ENCODE measurements at regions not wholly inside any gene's neighbourhood (a gene's known extent, or its start where the extent isn't known, plus 50 kb on each side); places are given as distances from the start of the nearest gene placed in this dataset.

DNA sequence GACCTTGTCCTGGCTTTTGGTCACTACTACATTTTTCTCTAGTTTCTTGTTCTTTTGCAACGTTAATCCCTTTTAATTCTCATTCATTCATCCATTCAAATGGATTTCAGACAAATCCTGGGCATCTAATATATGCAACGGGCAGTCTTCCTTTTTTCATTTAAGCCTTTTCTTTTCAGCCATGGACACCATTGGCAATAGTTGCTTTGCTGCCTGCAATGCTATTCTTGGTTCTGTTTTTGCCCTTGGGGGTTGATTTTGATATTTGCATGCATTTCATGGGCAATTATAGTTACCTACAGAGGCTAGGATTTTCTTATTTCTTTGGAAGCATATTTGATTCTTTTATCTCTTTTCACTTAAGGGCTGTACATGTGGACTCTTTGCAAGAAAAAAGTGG lies 180.5 kb upstream of the ARX start:
- H3K4me1 Mint-ChIP-seq = no peaks in the 10 kb centered on the region
- no peak overlapping the region for H3K4me3 Mint-ChIP-seq

DNA sequence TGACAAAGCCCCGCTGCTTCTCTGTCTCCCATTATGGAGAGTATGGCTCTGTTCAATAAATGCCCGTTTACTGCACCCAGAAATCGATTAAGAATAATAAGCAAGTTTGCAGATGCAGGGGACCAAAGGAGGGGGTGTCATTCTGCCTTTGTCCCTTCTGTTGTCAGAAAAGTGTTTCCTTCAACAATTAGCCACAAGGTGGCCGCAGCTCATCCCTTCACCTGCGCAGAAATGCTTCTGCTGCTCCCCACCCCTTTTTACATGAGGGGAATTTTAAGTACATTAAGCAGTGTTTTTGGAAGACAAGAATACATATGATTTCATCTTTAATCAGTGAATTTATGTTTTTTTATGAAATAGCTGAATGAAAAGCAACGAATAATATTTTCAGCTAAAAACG lies 175.6 kb upstream of the ARX start:
- no peak overlapping the region for H3K4me3 Mint-ChIP-seq
- H3K27me3 Mint-ChIP-seq = no peaks in the 10 kb centered on the region
- H3K27ac Mint-ChIP-seq = no peak overlapping the region
- peaks cover 2 to 14% (median 6%) of the 10 kb centered on the region in 3 donors for H3K9me3 Mint-ChIP-seq
- no peaks in the 10 kb centered on the region for H3K36me3 Mint-ChIP-seq
- no peaks in the 10 kb centered on the region for H3K4me1 Mint-ChIP-seq

More for the DNA sequence above, 180.5 kb upstream of the ARX start:
- Mint-ChIP-seq H3K9me3 (peaks cover 0 to 2% (median 0%) of the 10 kb centered on the region in 3 donors), H3K36me3 (no peaks in the 10 kb centered on the region), H3K27me3 (no peaks in the 10 kb centered on the region), H3K27ac (no peak overlapping the region)

DNA sequence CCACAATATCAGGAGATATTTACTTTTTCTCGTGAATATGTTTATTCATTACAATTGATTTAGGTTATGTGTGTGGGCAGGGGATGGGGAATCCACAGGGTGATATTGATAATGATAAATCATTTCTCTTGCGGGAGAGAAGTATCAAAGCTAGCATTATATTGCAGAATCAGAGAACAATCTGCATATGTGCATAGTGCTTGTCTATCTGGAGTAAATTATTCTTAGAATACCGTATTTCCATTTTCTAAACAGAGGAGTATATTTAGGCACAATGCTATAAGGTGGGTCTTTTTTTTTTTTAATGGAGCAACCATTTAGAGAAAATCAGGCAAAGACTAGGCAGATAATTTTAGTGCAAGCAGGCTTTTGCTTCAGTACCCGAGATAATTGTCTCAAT lies 166.0 kb upstream of the ARX start:
- Mint-ChIP-seq H3K27ac (no peak overlapping the region), H3K4me3 (no peak overlapping the region), H3K9me3 (peaks cover 0 to 3% (median 2%) of the 10 kb centered on the region in 3 donors), H3K36me3 (no peaks in the 10 kb centered on the region), H3K4me1 (no peaks in the 10 kb centered on the region), H3K27me3 (no peaks in the 10 kb centered on the region)

DNA sequence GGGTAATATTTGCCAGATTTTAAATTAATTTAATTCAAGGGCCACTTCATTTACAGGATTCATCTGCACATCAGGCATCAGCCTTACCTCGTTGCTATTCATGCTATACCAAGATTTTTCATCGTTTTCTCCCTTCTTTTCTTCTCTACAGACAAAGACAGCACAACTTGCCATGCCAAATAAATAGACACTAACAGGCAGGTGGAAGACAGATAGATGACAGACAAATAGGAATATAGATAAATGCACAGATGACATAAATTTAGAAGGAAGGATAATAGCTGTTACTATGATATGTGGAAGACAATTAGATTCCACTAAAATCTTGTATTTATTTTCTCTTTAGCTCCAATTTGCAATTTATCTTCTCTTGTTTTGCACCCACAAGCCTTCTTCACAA lies 164.5 kb upstream of the ARX start:
- no peak overlapping the region for H3K4me3 Mint-ChIP-seq
- H3K4me1 Mint-ChIP-seq = no peaks in the 10 kb centered on the region
- H3K27ac Mint-ChIP-seq = no peak overlapping the region
- H3K27me3 Mint-ChIP-seq = no peaks in the 10 kb centered on the region
- H3K36me3 Mint-ChIP-seq = no peaks in the 10 kb centered on the region
- peaks cover 0 to 2% (median 0%) of the 10 kb centered on the region in 3 donors for H3K9me3 Mint-ChIP-seq

DNA sequence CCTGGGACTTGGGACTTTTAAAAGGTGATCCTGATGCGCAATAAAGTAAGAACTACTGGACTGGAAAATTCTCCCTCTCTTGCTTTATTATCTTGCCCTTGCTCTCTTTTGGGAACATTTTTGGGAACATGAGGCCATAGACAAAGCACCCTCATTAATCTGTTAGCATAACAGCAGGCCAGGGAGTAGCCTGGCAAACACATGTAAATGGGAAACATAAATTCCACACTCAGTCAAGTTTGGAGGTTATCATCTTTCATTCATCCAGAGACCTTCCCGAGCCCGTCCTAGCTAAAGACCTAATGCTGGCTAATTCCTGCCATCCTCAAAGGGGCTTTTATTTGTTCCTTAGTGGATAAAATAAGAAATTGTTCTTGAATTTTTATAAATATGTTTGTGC lies 162.8 kb upstream of the ARX start:
- H3K4me1 Mint-ChIP-seq = no peaks in the 10 kb centered on the region
- no peaks in the 10 kb centered on the region for H3K36me3 Mint-ChIP-seq
- peaks cover 1% of the 10 kb centered on the region for H3K27me3 Mint-ChIP-seq
- H3K4me3 Mint-ChIP-seq = no peak overlapping the region
- H3K9me3 Mint-ChIP-seq = no peaks in the 10 kb centered on the region
- H3K27ac Mint-ChIP-seq = no peak overlapping the region

DNA sequence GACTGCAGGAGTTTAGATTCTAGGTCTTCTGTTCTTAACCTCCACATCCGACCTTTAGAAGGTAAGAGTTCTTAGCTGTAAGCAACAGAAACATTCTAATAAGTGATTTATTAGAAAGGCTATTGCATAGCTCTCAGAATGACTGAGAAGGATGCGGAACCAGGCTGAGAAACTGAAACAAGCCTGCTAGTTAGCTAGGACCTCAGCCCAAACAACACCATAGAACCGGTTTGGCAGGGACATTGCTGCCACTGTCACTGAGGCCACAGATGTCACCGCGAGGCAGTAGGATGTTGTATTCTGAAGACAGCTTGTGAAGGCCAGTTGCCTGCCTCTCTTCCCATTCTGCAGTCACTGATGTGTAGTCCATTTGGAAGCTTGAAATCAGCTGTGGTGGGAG lies 160.0 kb upstream of the ARX start:
- peaks cover 1% of the 10 kb centered on the region for H3K27me3 Mint-ChIP-seq
- H3K9me3 Mint-ChIP-seq = no peaks in the 10 kb centered on the region
- no peak overlapping the region for H3K27ac Mint-ChIP-seq
- no peaks in the 10 kb centered on the region for H3K36me3 Mint-ChIP-seq
- no peaks in the 10 kb centered on the region for H3K4me1 Mint-ChIP-seq
- no peak overlapping the region for H3K4me3 Mint-ChIP-seq

DNA sequence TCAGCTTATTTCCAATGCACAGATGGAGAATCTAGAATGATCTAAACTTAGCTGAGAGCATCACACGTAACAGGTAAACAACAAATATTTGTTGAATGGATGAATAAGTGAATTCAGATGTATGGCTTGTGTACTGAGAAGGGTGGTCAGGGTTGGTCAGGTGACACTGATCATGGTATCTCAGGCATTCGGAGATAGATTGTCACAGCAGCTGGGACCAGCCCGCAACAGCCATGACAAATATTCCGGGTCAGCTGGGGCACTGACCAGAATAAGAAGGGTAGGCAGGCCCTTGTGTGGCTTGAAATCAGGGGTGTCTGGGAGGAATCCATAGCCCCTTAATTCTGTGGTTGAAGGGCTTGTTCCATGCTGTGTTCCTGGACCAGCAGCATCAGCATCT lies 159.4 kb upstream of the ARX start:
- H3K36me3 Mint-ChIP-seq = no peaks in the 10 kb centered on the region
- H3K4me1 Mint-ChIP-seq = no peaks in the 10 kb centered on the region
- no peaks in the 10 kb centered on the region for H3K9me3 Mint-ChIP-seq
- no peak overlapping the region for H3K27ac Mint-ChIP-seq
- peaks cover 1% of the 10 kb centered on the region for H3K27me3 Mint-ChIP-seq
- no peak overlapping the region for H3K4me3 Mint-ChIP-seq

DNA sequence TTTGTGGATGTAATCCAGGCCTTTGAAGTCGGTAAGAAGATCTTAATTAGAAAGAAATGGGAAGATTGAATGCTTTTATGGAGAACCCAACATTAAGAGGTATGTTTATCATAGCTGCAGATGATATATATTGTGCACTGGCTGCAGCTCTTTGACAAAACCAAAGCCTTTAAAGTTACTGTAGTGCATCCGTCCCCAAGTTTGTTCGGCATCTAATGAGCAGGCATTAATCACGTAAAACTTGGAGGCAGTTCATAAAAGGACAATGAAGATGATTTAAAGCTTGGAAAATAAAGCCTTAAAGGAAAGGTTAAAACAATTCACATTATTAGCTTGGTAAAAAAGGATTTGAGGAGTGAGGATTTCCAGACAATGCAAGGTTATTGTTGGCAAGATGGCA lies 150.8 kb upstream of the ARX start:
- no peaks in the 10 kb centered on the region for H3K27me3 Mint-ChIP-seq
- no peak overlapping the region for H3K4me3 Mint-ChIP-seq
- no peaks in the 10 kb centered on the region for H3K9me3 Mint-ChIP-seq
- H3K27ac Mint-ChIP-seq = no peak overlapping the region
- no peaks in the 10 kb centered on the region for H3K4me1 Mint-ChIP-seq
- no peaks in the 10 kb centered on the region for H3K36me3 Mint-ChIP-seq

DNA sequence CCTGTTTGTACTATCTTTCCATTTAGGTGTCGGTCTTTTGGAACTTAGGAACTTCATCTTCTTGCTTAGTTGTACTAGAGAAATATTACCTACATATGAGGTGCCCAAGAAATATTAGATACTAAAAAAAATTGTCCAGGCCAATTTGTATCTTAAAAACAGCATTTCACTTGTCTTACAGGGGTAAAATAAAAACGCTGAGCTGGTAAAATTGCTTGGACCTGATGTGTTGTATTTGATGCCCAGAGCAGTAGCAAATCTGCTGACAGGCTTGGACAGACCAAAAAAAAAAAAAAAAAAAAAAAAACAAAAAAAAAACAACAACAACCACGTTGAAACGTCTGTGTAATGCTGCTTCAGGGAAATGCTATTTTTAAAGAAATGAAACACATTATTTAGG lies 150.4 kb upstream of the ARX start:
- Mint-ChIP-seq H3K27me3 (no peaks in the 10 kb centered on the region), H3K9me3 (no peaks in the 10 kb centered on the region), H3K27ac (no peak overlapping the region), H3K4me3 (no peak overlapping the region), H3K4me1 (no peaks in the 10 kb centered on the region), H3K36me3 (no peaks in the 10 kb centered on the region)

DNA sequence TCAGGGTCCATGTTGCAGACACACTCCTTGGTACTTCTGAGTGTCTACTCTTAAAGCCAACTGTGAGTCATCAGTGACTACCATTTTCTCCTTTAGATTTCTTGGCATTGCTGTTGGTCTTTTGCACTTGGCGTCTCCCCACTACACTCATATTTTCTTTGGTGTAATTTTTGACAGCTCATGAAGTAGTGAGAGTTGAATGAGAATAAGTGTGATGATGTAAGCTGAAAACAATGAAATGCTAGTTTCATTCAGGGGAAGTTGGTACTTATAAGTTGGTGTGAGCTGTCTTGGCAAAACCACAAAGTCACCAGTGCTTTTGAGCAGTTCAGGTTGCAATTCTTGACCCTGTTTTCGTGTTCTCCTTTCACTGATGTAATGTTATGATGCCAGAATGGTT lies 142.9 kb upstream of the ARX start:
- no peaks in the 10 kb centered on the region for H3K36me3 Mint-ChIP-seq
- no peak overlapping the region for H3K27ac Mint-ChIP-seq
- no peaks in the 10 kb centered on the region for H3K4me1 Mint-ChIP-seq
- no peak overlapping the region for H3K4me3 Mint-ChIP-seq
- peaks cover 4% of the 10 kb centered on the region for H3K27me3 Mint-ChIP-seq
- H3K9me3 Mint-ChIP-seq = peaks cover 0 to 4% (median 2%) of the 10 kb centered on the region in 3 donors

DNA sequence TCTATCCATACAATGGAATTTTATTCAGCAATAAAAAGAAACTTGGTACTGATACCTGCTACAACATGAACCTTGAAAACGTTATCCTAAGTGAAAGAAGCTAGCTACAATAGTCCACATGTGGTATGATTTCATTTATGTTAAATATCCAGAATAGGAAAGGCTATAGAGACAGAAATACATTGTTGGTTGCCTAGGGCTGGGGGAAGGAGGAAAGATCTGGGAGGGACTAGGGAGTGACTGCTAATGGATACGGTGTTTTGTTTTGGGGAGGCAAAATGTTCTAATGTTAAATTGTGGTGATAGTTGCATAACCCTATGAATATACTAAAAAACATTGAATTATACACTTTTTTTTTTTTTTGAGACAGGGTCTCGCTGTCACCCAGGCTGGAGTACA lies 141.1 kb upstream of the ARX start:
- H3K27ac Mint-ChIP-seq = no peak overlapping the region

DNA sequence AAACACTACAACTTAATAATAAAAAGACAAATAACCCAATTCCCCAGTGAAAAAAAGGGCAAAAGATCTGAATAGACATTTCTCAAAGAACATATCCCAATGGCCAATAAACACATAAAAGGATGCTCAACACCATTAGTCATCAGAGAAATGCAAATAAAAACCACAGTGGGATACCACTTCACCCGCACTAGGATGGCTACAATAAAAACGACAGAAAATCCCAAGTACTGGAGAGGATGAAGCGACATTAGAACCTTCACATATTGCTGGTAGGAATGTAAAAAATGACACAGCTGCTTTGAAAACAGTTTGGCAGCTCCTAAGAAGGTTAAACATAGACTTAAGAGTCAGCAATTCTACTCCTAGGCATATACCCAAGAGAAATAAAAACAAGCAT lies 140.6 kb upstream of the ARX start:
- no peak overlapping the region for H3K27ac Mint-ChIP-seq
- no peaks in the 10 kb centered on the region for H3K36me3 Mint-ChIP-seq

More for the DNA sequence above, 141.1 kb upstream of the ARX start:
- Mint-ChIP-seq H3K4me3 (no peak overlapping the region), H3K36me3 (no peaks in the 10 kb centered on the region), H3K4me1 (no peaks in the 10 kb centered on the region), H3K27me3 (peaks cover 4% of the 10 kb centered on the region), H3K9me3 (peaks cover 0 to 4% (median 2%) of the 10 kb centered on the region in 3 donors)

DNA sequence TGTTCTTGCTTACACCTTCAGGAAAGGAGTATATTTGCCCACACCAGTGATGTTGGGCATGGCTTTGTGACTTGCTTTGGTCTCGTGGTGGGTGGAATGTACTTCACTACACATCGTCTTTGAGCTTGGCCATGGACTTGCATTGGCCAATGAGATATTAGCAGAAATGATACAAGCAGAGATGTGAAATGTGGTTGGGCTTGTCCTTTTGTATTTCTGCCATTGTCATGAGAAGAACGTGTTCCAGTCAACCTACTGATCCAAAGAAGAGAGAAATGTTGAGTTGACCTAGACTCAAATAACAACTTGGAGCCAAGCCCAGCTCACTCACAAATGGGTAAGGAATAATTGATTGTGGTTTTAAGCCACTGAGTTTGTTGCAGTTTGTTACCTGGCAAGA lies 138.4 kb upstream of the ARX start:
- Mint-ChIP-seq H3K4me3 (no peak overlapping the region), H3K4me1 (no peaks in the 10 kb centered on the region), H3K27ac (no peak overlapping the region), H3K36me3 (no peaks in the 10 kb centered on the region), H3K9me3 (peaks cover under 1 to 4% (median 2%) of the 10 kb centered on the region in 3 donors), H3K27me3 (peaks cover 9% of the 10 kb centered on the region)

More for the DNA sequence above, 140.6 kb upstream of the ARX start:
- no peaks in the 10 kb centered on the region for H3K4me1 Mint-ChIP-seq
- H3K27me3 Mint-ChIP-seq = peaks cover 8% of the 10 kb centered on the region
- H3K4me3 Mint-ChIP-seq = no peak overlapping the region
- peaks cover 0 to 4% (median 2%) of the 10 kb centered on the region in 3 donors for H3K9me3 Mint-ChIP-seq

DNA sequence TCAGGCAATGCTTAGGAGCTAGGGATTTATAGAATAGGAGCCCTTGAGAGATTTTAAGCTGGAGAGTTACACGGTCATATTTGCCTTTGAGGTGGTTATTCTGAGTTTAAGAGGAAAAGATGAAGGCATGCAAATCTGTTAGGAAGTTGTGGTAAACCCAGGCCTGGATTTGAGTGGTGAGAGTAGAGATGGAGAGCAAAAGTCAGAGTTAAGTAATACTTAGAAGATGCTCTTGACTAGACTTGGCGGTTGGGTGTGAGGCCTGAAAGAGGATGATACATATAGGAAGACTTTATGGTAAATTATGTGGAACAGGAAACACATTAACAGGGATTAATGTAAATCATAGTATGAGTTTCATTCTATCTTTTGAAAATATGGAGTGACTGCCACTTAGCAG lies 136.0 kb upstream of the ARX start:
- H3K27me3 Mint-ChIP-seq = peaks cover 6% of the 10 kb centered on the region
- H3K4me1 Mint-ChIP-seq = no peaks in the 10 kb centered on the region
- peaks cover 0 to 2% (median 0%) of the 10 kb centered on the region in 3 donors for H3K9me3 Mint-ChIP-seq
- H3K4me3 Mint-ChIP-seq = no peak overlapping the region
- H3K27ac Mint-ChIP-seq = no peak overlapping the region
- H3K36me3 Mint-ChIP-seq = no peaks in the 10 kb centered on the region

DNA sequence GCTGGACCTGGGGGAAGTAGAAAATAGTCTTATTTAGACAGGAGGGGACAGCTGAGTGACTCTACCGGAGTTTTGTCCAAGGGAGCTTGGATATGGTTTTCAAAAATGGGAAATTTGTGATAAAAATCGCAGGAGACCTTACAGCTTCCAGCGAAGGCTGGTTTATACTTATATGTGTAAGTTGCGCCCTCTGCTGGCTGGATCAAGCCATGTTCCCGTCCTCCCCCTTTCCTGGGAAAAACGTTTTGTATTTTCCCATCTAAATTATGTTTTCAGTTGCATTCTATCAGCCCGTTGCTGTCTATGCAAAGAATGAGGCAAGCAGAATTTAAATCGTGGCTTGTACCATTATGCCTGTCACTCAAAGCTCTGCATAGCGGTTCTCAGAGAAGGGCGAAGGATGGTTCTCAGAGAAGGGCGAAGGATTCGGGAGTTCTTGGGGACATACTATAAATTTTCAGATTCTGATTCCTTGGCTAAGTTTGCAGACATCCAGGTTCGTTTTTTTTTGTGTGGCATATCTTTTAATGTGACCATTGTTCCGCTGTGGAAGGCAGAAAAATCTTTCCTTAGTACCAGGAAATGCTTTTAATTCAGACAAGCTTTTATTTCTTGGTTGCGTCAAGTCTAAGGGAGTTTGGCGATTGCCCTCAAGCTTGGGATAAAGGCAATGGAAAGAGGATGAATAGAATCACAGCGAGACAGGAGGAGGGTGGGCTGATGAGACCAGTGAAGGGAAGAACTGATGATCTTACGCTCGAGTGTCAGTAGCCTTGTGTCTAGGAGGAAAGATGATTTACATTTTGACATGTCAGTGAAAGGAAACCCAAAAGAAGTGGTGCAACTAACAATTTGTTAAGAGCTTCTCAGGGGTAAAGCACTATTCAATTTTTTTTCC lies 128.5 kb upstream of the ARX start:
- no peaks in the 10 kb centered on the region for H3K36me3 Mint-ChIP-seq
- no peak overlapping the region for H3K4me3 Mint-ChIP-seq
- H3K27me3 Mint-ChIP-seq = peaks cover 3% of the 10 kb centered on the region
- H3K27ac Mint-ChIP-seq = no peak overlapping the region
- H3K9me3 Mint-ChIP-seq = peaks cover 0 to 2% (median 0%) of the 10 kb centered on the region in 3 donors
- H3K4me1 Mint-ChIP-seq = peaks cover 0 to 3% (median 2%) of the 10 kb centered on the region in 3 donors

DNA sequence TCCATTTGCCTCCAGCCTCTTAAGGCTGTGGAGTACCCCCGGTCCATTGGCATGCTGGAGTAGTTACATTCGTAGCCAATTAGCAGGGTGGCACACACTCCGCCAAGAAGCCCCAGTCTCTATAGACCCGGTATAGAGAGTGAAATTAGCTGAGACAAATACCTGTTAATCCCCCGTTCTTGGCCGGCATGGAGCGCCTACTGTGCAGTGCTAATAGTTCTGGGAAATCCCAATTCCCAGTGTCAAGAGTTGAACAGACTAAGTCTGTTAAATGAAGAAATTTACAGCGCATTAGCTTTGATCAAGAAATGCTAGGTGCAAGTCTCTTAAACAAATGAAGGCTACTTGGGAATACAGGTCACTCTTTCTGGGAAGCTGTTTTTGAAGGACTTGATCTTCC lies 127.8 kb upstream of the ARX start:
- no peaks in the 10 kb centered on the region for H3K9me3 Mint-ChIP-seq
- H3K4me1 Mint-ChIP-seq = peaks cover 0 to 3% (median 2%) of the 10 kb centered on the region in 3 donors
- H3K36me3 Mint-ChIP-seq = no peaks in the 10 kb centered on the region
- H3K4me3 Mint-ChIP-seq = no peak overlapping the region
- H3K27ac Mint-ChIP-seq = no peak overlapping the region
- peaks cover 4% of the 10 kb centered on the region for H3K27me3 Mint-ChIP-seq
